Stimulated activated naive CD8-positive, alpha-beta T cell treated with anti-CD3 and anti-CD28 coated beads, Interleukin-15, Interleukin-2, amounts not matched to agents 100 U/mL and 50 U/mL, for 24 hours (primary cell): ENCODE measurements at regions not wholly inside any gene's neighbourhood (a gene's known extent, or its start where the extent isn't known, plus 50 kb on each side); places are given as distances from the start of the nearest gene placed in this dataset.

Source experiments
- ATAC-seq: fragments of 150-1000 bp; cut with Tn5 transposase; one replicate; pipeline ENCODE4 v1.10.0; 2021
- DNase-seq: peaks from one replicate; pipeline ENCODE4 v3.0.0; 2021

DNA sequence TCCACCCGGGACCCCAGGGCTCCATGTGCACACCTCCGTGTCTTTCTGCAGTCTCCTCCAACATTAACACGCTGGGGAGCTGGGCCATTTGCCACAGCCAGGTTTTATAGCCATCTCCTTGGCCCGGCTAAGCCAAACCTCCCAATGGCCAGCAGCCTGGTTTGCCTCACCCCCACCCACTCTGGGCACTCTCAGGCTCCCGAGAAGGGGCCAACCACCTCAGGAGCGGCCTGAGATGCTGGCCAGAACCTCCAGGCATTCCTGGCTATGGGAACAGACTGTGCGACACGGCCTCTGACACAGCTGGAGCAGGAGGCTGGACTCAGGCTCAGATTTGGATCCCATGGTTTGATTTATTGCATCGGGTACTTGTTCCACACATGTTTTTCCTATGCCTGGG, 289.7 kb downstream of the RPLP1 start:
- no peak for DNase-seq
- ATAC-seq = no peak

DNA sequence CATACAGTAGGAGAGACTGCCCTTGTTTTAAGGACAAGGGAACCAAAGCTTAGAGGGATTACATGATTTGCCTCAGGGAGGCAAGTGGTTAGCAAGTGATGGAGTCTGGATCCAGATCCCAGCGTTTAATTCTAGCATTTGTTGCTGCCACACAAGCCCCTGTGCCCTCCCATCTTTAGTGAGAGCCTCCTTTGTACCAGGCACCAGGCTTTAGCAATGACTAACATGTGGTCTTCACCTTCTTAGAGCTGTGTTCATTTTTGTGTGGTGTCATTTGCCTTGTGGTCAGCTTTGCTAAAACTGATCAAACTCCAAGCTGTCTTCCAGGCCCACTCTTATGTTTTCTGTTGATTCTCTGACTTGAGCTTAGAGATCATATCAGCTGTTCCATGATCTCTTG, 290.5 kb downstream of the RPLP1 start:
- DNase-seq = no peak
- ATAC-seq = peak; percentile 67

DNA sequence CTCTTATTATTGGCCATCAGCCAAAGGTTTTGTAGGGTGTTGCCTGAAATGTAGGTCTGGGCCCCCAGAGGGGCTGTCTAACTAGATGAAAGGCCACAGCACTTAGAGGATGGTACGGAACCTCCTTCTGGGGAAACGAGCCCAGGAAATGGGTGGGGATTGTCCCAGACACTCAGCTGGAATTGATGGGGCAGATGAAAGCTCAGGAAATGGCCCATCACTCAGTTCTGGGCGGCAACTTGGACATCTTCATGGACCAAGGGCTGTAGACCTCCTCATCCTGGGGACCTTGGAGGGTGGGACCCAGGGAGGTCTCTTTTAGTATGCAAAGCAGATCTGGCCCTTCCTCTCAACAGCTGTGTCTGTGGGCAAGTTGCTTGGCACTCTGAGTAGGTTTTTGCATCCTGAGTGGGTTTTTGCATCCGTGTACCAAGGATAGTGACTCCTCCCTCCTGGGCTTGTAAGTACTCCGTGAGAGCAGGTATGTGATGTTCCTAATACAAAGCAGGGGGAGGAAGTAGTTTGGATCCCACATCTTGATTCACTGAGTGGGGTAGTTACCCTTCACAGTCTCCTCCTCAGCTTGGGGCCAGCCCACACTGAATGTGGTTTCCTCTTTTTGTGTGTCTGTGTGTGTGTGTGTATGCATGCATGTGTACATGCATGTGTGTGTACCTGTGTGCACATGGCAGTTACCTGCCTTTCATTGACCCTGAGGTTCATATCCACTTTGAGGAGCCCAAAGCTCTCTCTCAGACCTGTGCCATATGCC, 292.0 kb downstream of the RPLP1 start:
- DNase-seq (no peak), ATAC-seq (no peak)

DNA sequence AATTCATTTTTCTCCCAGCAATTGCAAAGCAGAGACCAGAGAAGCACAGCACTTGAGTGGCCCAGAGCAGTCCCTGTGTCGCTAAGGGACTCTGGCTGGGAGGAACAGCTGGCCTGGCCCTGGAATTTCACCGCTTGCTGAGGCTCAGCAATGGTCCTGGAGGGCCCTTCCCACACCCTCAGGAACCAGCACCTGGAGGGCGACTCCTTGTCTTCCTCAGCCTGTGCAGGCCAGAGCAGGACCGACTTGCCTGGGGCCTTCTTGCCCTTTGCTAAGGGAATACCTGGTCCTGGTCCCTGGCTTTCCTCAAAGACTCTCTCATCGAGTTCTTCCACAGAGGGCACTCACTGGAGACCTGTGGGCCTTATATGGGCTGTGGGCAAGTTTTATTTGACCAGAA, 294.6 kb downstream of the RPLP1 start:
- DNase-seq (no peak), ATAC-seq (no peak)

DNA sequence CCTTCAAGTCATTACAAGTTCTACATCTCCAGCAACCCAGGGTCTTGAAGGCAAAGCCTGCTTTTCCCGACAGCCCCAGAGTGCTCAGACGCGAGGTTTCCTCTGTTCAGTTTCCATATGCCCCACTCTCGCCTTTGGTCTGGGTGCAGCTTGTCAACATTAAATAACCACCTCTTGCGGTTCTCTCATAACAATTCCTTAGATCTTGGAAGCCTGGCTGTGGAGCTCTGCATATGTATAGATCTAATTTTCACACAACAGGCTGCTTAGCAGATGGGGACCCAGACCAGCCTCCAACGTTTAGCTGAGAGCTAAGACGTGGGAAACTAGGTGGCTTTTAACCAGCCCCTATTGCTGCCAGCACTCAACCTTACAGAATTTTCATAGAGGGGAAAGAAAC, 295.5 kb downstream of the RPLP1 start:
- DNase-seq = no peak
- ATAC-seq = no peak

DNA sequence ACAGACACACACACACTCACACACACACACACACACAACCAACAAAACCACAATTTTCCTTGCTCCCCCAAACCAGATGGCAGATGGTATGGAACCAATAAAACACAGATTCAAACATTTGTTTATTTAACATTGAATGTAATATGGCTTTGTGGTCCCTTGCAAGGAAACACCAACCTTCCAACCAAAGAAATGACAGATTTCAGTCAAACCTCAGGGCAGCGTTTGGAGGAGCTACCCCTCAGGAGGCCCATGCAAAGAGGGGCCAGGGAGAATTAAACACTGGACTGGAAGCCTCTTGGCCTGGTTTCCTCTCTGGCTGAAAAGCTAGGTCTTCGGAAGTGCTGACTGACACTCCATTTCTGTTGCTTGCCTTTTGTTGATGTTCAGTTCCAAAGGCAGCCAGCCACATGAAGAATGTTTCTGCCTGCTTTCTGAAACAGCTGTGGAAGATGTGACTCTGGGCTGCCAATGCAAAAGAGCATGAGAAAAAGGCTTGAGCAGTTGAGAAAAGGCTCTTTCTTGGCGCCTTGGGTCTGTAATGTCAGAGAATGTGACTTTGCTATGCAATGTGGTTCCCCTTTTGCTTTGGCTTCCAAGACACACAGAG, 296.1 kb downstream of the RPLP1 start:
- no peak for DNase-seq
- ATAC-seq = no peak

DNA sequence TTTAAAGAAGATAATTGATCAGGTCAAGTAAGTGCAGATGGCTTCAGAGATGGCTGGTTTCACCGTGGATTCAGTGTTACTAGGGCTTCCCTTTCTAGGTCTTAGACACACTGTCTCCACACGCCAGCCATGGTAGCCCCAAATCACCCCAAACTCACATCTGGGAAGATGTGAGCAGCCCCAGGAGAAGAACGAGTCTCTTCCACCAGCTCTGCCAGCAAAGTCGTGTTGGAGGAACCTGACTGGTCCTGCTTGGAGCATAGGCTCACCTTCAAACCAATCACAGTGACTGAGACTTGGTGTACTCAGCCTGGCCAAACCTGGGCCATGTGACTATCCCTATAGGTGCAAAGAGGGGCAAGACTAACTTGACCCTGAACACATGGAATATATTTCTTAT, 296.7 kb downstream of the RPLP1 start:
- DNase-seq = no peak
- ATAC-seq = no peak

DNA sequence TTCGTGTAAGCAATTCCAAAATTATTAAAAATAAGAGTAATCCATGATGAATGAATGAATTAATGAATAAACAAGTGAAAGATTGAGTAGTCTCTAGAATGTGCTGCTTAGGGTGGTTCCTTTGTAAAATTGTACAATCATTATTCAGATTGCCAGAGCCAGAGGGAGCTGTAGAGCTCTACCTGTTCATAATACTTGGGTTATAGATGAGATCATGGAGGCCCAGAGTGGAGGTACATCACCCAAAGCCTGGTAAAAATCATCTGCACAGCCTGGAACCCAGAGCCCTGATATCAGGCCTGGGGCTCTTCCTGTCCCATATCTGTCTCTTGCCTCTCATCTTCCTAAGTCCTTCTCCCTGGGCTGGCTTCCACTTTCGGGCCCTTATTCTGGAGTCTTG, 297.2 kb downstream of the RPLP1 start:
- ATAC-seq = peak; percentile 41
- no peak for DNase-seq

DNA sequence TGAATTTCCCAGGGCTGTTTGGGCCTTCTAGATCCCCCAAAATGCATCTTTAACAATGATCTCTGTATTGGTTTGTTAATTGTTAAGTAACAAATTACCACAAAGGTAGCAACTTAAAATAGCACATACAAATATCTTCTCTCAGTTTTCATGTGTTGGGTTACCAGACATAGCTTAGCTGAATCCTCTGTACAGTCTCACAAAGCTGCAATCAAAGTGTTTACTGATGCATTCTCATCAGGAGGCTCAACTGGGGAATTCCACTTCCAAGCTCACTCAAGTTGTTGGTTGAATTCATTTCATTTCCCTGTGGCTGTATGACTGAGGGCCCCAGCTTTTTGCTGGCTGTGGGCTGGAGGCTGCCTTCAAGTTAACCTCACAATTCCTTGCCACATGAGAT, 297.6 kb downstream of the RPLP1 start:
- DNase-seq (no peak), ATAC-seq (no peak)

DNA sequence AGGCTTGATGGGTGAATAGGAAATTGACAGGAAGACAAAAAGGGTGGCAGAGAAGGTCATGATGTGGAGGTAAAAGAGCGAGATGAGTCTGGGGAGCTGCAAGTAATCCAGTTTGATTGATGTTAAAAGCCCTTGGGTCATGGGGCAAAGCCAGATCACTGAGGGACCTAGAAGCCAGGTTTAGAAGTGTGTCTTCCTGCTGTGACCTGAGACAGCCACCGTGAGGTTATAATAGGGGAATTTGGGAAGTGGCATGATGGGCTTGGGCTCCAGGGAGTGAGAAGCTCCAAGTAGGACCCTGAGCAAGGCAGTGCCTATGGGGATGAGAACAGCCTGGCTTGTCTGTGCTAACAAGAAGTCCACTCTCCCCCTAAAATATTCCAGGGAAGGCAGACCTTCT, 298.5 kb downstream of the RPLP1 start:
- DNase-seq (no peak), ATAC-seq (no peak)

DNA sequence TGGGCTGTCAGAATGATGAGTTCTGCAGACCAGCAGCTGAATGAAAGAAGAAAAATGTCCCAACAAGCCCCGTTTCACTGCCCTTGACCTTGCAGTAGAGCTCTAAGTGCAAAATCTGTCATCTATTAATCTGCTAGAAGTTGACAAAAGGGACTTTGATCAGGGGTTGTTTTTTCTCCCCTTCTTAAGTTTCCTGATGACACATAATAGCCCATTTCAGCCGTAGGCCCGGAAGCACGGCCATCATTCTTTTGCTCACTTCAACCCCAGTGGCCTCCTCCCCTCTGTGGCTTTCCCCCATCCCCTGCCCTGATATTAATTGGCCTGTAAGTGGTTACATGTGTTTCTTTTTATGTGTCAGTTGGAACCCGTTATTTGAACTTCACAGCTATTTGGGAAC, 298.9 kb downstream of the RPLP1 start:
- no peak for ATAC-seq
- DNase-seq = no peak

DNA sequence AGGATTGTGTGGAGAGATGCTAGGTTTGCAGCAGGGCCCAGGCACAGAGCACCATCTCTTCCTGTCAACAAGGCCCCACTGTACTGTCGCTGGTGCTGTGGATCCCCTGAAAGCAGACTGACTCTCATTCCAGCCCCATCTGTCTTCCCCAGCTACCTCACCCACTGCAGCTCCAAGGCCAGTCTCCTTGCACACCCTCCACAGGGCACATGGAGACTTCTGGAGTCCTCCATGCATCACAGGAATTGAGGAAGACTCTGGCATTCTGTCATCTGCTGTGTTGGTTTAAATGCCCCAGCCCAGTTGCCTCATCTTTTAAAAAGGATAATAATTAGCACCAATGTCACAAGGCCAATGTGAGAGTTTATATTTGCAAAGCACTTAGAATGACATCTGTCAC, 301.2 kb downstream of the RPLP1 start:
- ATAC-seq (no peak), DNase-seq (no peak)

DNA sequence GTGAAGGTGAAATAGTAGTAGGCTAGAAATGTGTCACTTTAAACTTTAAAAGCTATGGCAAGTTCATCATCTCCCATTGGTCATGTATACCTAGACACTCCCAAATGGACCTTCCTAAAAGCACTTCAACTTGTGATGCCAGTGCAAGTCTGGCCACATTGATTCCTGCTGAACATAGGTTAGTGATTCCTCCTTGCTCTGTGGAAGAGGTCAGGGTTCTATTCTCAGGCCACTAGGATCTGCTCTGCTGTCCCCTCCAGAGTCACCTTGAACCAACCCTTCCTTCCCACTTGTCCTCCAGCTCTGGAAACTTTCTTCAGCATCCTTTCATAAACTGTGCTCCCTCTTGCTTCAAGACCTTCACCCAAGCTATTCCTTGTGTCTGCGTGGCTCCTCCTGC, 301.7 kb downstream of the RPLP1 start:
- DNase-seq (no peak), ATAC-seq (no peak)

DNA sequence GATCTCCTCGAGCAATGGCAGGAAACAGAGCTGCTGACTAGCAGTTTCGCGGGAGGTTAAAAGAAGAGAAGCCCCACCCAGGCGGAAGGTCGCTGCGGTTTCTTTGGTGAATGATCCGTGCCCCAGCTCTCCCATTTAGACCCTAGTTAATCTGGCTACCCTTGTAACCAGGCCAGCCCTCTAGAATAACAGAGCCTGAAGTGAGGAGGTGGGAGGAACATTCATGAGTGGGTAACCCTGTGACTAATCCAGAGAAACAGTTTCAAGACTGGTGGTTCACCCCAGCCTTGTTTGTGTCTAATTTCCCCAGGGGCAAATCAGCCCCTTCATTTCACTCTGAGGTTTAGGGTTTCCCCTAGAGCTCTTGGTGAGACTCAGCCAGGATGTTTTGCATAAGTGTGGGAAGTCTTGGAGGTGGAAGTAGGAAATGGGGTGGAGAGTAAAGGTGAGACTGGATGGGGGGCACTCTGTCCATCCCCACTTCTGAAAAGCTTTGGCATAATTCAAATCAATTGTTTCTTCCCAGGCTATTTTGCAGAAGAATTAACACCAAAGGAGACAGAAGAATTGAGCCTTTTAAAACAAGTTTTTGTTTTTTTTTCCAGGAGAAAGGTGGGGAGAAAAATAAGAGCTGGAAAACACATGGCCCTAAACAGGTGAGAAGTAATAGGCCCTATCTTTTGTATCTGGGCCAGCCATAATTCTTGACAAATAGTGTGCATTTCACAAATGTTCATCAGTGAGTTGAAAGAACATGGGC, 303.1 kb downstream of the RPLP1 start:
- peak; percentile 80 for ATAC-seq

DNA sequence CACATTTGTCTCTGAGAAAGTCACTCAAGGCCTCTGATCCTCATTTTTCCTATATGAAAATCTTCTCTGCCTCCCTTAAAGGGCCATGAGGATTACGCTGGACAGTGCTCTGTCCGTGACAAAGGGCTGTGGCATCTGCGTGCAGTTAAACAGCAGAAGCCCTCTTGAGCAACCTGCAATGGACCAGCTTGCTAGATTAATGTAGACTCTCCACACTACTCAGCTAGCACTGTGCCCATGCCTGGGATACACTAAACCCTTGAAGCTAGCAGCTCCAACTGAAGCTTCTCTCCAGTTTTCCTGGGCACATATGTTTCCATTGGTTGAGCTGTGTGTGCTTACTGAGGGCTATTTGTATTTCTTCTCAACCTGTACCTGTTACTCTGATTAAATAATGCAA, 303.8 kb downstream of the RPLP1 start:
- ATAC-seq = no peak
- no peak for DNase-seq

More for the DNA sequence above, 303.1 kb downstream of the RPLP1 start:
- DNase-seq = peak; percentile 85

DNA sequence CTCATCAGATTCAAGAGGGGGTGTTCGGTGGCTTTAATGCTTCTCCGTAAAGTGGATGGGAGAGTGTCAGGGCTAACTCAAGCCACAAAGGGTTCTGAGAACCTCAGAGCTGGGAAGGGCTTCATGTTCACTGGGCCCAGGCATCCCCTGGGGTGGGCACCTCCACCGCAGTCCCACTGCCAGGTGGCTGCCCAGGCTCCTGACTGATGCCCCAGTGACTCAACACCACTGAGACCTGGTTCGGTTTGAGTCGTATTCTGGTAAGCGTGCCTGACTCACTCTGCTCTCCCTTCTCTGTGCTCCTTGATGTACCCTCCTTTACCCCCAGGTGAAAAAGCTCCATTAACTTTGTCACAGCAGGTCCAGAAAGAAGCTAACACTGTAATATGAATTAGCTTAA, 304.6 kb downstream of the RPLP1 start:
- DNase-seq (peak; percentile 81), ATAC-seq (peak; percentile 68)

DNA sequence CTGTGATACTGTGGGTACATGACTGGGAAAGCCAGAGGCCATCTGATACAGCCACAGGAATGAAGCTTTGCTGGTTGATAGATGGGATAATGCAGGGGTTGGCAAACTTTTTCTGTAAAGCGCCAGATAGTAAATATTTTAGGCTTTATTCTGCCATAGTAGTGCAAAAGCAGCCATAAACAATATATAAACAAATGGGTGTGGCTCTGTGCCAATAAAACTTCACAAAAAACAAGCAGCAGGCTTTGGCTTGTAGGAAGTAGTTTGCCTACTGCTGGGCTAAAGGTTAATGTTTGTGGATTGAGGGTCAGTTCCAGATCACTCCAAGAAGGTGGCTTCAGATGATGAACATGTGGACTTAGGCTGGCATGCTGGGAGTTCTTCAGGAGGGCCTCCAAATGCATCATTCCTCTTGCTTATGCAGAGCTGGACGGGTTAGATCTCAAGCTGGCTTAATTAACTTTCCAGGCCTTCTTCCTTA, 305.7 kb downstream of the RPLP1 start:
- DNase-seq = no peak
- no peak for ATAC-seq

DNA sequence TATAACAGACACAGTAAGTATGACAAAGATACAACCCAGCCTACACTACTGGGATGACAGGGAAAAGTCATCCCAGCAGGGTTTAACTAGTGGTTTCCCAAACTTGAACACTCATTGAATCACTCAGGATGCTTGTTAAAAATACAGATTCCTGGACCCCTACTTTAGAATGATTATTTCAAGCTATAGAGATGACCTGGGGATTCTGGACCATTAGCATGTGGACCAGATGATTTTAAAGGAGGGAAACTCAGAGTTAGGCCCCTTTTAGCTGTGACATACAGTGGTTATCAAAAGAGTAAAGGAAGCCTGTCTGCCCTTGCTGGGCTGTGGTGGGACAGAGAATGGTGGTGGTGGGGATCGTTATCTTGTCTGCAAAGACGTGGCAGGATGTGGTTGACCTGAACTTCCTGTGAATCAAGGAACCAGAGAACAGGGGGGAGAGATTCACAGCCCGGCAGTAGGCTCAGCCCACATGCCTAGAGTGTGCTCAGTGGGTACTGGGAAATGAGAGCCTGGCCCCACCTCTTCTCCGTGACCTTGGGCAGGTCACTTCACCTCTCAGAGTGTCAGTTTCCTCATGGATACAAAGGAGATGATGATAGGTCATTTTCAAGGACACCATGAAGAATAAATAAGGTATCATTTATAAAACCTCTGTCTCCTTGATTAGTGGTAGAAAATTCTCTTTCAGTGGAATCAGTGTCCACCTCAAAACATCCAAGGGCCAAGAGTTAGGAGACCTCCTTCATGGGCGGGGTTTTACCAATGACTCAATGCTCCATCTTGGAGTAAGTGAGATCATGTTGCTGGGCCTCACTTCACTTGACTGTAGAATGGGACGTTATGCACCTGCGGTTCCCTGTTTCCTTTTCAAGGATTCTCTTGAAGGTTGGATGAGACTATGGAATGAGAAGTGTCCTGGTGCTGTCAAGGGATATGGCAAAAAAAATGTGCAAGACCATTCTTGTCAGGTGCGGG, 306.5 kb downstream of the RPLP1 start:
- peak; percentile 50 for ATAC-seq
- peak; percentile 85 for DNase-seq

DNA sequence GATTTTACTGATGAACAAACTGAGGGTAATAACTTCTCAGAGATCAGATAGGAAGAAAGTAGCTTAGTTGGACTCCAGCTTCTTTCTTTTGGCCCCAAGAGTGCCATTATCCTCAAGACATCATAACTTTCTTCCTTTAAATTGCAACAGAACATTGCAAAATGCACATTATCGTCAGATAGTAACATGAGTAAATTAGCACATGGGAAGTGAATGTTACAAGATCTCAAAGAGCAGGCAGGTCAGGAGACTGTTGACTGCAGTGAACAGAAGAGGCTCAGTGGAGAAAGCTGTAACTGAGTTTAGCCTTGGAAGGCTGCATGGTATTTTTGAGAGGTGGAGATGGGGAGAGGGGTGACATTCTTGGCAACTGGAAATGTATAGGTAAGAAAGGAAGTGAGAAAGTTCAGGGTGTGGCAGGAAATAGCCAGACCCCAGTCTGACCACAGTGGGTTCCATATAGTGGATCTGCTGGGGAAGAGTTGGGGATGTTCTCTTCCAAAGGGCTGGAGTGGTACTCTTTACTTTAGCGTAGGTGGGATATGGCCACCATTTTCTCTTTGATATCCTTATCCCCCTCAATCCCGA, 307.7 kb downstream of the RPLP1 start:
- ATAC-seq = peak; percentile 0
- no peak for DNase-seq

DNA sequence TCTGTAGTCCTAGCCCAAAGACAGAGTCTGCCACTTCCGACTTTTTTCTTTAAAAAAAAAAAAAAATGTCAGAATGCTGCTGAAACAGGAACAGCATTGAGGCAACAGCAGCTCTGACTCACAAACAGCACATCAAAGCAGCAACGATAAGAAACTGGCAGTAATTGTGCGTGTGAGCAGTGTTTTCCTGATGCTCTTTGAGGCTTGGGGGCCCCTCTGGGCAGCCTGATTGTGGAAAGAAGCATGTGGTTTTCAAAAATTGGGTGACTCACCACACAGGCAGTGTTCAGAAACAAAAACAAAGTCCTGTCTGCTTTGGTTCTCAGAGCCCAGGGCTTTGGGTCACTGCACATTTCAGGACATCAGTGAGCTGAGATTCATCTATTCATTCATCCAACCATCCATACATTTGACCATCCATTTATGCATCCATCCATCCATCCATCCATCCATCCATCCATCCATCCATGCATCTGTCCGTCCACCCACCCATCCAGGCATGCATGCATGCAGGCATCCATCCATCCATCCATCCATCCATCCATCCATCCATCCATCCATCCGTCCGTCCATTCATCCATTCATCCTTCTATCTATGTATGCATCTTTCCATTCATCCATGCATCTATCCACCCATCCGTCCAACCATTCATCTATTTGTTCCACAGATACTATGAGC, 308.4 kb downstream of the RPLP1 start:
- peak; percentile 60 for ATAC-seq
- peak; percentile 77 for DNase-seq
